GM21619 (cell line): ENCODE measurements at regions not wholly inside any gene's neighbourhood (a gene's known extent, or its start where the extent isn't known, plus 50 kb on each side); places are given as distances from the start of the nearest gene placed in this dataset.
A peak's percentile ranks its signal among the peaks of the same experiment; 100 is the strongest.
"Not testable (repeated sequence)": the region's sequence is repeated elsewhere in the genome, so short reads cannot be mapped to it uniquely, and the experiment has no call there.

ENCODE experiments used
- ATAC-seq: cut with Tn5 transposase; IDR thresholded peaks from one replicate; pipeline ENCODE4 v1.9.1; 2021; ENCODE audit not compliant: unreplicated experiment

- ATAC-seq, result peak; percentile 10
Measured at GRCh38 chr2:8606649-8607550, 75.0 kb upstream of the ID2 start.

DNA sequence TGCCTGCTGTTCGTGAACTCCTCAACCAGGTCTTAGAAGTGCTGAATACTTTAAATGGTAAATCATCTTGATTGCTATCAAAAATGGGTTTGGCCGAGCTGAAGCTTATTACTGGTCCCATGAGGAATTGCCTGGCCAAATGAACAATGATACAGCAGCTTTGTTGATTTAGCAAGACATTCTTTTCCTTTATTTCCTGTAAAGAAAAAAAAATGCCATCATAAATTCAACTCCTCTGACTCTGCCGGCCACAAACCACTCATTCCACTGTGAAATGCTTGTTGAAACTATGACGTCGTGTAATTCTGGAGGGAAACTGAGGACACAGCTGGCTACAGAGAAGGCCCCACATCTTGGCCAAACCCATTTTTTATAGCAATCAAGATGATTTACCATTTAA is 74.2 kb upstream of the ID2 start:
- no peak for ATAC-seq

GRCh38 chr2:8608411-8608954 is 73.4 kb upstream of the ID2 start:
- ATAC-seq, result no peak

DNA sequence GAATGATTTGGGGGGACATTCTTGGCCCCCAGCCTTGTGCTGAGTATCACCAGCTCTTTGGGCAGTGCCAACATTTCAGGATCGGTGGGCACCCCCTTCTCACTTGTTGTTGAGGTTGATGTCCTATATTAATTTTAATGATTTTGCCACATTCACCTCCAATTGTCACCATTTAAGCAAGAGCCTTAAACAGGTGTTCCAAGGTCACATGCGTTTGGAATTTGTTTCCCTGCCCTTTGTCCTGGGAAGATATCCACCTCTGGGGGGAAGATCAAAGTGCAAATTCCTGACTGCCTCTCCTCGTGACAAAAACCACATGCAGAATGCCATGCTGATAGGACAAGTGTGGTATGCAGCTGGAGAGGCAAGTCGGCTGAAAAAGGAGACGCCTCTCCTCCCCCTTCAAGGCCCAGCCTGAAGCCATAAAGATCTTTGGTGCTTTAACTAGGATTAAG is 72.5 kb upstream of the ID2 start:
- ATAC-seq, result no peak

DNA sequence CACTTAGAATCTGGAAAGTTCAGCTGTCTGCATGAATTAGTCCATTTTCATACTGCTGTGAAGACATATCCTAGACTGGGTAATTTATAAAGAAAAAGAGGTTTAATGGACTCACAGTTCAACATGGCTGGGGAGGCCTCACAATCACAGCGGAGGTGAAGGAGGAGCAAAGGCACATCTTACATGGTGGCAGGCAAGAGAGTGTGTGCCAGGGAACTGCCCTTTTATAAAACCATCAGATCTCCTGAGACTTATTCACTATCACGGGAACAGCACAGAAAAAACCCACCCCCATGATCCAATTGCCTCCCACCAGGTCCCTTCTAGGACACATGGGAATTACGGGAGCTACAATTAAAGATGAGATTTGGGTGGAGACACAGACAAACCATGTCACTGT is 71.1 kb upstream of the ID2 start:
- not testable (repeated sequence) for ATAC-seq

- no peak for ATAC-seq
Measured at GRCh38 chr2:8611246-8611645, 70.6 kb upstream of the ID2 start.

GRCh38 chr2:8611700-8612099 is 70.2 kb upstream of the ID2 start:
- ATAC-seq, result no peak

DNA sequence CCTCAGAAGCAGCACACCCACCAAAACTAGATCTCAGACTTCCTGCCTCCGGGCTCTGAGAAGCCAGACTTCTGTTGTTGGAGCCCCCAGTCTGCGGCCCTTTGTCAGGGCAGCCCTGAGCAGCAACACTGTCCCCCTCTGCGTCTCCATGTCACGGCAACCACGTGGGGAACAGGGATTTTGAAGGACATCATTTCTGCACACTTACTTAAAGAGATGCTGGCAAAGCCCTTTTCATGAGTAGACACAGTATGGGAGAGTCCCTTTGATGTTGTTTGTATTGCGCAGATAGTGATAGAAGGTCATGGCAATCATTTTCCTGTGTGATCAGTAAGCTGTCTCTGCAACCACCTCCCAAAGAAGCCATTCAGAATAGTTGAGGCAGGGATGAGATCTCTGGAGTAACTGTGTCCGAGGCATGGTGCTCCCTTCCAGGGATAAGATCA is 69.1 kb upstream of the ID2 start:
- ATAC-seq, result no peak

DNA sequence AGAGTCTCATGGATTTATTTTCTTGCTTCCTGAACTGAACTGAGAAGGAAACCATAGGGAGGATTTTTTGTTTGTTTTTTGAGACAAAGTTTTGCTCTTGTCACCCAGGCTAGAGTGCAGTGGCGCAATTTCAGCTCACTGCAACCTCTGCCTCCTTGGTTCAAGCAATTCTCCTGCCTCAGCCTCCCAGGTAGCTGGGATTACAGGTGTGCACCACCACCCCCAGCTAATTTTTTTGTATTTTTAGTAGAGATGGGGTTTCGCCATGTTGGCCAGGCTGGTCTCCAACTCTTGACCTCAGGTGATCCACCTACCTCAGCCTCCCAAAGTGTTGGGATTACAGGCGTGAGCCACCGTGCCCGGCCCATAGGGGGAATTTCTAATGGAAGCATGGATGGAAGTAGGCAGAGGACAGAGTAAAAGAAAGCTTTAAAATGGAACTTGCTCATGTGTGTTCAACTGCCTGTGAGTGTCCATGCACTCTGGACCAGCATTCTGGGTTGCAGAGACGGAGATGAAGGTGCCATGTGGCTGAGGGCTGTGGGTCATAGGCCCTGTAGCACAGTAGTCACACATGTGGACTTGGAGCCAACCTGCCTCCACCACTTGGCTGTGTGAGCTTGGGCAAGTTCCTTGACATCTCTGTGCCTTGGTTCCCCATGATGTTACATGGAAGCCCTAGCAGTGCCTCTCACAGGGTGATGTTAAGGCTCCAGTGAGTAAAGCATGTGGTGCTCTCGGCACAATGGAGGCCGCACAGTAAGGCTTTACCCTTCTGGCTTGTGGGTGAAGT is 68.5 kb upstream of the ID2 start:
- not testable (repeated sequence) for ATAC-seq

- no peak for ATAC-seq
Measured at GRCh38 chr2:8614646-8615045, 67.2 kb upstream of the ID2 start.

DNA sequence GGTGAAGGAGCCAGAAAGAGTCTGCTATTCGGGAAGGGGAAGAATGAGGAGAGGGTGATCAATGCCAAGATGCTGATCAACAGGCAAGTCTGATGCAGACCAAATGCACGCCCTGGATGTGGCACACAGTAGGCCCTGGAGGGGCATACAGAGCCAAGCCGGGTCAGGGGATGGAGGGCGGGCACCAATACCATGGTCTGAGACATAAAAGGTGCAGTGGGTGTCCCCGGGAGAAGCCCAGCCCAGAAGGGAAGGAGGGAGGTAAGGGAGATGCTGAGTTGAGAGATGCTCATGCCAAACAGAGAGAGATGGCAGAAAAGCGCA is 66.6 kb upstream of the ID2 start:
- no peak for ATAC-seq

DNA sequence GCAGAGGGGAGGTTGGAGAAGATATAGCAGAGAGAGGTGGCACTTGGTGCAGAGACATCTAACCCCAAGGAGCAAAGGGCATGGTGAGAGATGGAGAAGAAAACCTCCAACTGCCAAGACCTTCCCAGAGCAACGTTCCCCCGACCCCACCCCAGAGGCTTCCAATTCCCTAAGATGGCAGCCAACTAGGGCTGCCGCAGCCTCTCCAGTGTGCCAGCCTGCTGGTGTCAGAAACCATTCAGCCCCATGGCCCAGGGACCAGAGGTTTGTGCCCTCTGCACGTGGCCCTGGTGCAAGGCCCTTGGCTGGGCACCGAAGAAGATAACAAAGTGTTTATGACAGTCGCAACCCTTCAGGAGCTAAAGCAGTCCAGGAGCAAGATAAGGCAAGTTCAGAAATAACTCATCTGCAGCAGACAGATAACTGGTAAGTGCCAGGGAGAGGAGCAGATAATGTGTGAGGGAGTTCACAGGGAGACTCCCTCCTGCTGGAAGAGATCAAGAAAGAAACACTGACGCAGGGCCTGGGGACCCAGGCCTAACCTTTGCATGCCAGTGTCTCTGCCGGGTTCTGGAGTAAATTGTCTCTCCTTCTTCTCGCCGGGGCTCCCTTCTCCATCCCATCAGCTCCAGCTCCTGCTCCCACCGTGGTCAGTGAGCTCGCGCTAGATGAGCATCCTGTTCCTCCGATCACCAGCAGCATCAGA is 66.1 kb upstream of the ID2 start:
- no peak for ATAC-seq

DNA sequence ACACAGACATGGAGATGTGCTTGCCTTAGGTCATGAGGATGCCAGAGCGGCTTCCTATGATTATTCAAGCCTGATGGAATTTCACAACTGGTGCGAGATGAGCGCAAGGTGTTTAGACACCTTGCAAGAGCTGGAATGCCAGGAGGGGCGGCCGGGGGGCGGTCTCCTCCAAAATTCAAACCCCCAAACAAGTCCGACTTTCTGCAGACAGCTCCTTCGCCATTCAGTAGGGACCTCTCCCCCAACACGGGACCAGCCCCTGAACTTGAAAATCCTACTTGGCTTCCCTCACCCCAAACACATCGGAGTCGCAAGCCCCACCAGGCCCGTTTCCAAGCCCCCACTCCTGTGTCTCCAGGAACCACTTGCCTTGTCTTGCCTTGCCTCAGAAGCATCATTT is 64.8 kb upstream of the ID2 start:
- ATAC-seq, result no peak

DNA sequence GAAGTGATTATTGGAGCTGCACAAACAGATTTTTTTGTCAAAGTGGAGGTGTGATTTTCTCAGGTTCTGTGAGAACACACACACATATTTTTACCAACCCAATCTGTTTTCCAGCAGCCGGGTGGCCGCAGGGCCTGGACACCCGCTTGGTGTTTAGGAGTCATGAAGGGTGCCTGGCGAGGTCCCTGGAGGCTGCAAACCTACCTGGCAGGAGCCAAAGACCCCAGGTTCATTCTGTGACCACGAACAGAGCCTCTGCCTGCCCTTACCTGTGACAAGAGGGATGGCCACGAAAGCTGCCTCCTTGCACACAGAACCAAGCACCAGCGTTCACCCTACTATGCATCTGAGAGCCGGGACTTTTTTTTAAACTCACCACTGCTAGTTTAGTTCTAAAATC is 64.3 kb upstream of the ID2 start:
- ATAC-seq, result no peak

DNA sequence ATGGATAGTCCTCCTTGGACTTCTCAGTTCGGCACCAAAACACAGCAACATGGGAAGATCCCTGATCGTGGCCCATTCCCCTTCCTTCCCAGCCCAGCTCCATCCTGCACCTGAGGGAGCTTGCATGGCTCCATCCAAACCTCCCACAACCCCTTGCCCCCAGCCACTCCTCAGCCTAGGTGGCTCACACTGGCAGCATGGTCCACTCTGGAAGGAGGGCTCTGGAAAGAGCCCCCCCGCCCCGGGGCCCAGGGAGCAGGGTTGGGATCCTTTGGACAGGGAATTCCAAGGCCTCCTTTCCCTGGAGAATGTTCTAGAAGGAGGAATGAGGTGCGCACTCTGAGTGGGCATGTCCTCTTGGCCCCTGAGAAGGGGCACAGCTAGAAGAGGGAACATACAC is 62.8 kb upstream of the ID2 start:
- ATAC-seq, result no peak

- no peak for ATAC-seq
Measured at GRCh38 chr2:8620611-8621382, 61.1 kb upstream of the ID2 start.

- ATAC-seq, result no peak
Measured at GRCh38 chr2:8622199-8622911, 59.5 kb upstream of the ID2 start.

- no peak for ATAC-seq
Measured at GRCh38 chr2:8622924-8623465, 58.9 kb upstream of the ID2 start.

GRCh38 chr2:8623576-8623957 is 58.3 kb upstream of the ID2 start:
- ATAC-seq, result no peak
